Lower leg skin (tissue), 4 donors: ENCODE measurements at regions not wholly inside any gene's neighbourhood (a gene's known extent, or its start where the extent isn't known, plus 50 kb on each side); places are given as distances from the start of the nearest gene placed in this dataset.

Experiments
- DNase-seq, 2 donors: peaks; one replicate each; pipeline ENCODE4 v3.0.0-alpha.2; 2019; ENCODE audit warnings: low spot score in 2 of 2
- H3K4me3 ChIP-seq: fragments of 200-600 bp; sonication (generic); 2 replicates; pipeline ENCODE4 v1.5.1; 2017; ENCODE audit warnings: mild to moderate bottlenecking, low read depth; ENCODE audit not compliant: poor library complexity, severe bottlenecking
- POLR2A ChIP-seq, 2 donors: fragments of 450-650 bp; IDR thresholded peaks; one replicate each; pipeline ENCODE4 v1.6.1; 2016 to 2017; ENCODE audit warnings: antibody characterized with exemption in 2 of 2, mild to moderate bottlenecking in 1 of 2, moderate library complexity in 1 of 2
- WGBS, 2 donors: methylation state at CpG; one replicate each; pipeline ENCODE4 v1.1.5; 2018; 5-methylcytosine and 5-hydroxymethylcytosine counted together
- intact Hi-C: fragments of 100-400 bp; cut with DNase I; formaldehyde crosslinking; loops from one replicate; pipeline ENCODE4 v1.15.0; 2023; ENCODE audit warnings: low total_unique reads
- TF ChIP-seq, protein P1 (sequence below), 3 donors: fragments of 450-650 bp; IDR thresholded peaks; one replicate each; pipeline ENCODE4 v1.5.1; 2016; ENCODE audit warnings: antibody characterized with exemption in 3 of 3, mild to moderate bottlenecking in 3 of 3, moderate library complexity in 2 of 3

GRCh38 chr6:14051355-14051754 lies 66.2 kb upstream of the CD83 start:
- no peak overlapping the region for H3K4me3 ChIP-seq
- no peak for TF ChIP-seq POLR2A (IDR thresholded peaks at IDR 0.05)
- TF ChIP-seq, protein P1, sequence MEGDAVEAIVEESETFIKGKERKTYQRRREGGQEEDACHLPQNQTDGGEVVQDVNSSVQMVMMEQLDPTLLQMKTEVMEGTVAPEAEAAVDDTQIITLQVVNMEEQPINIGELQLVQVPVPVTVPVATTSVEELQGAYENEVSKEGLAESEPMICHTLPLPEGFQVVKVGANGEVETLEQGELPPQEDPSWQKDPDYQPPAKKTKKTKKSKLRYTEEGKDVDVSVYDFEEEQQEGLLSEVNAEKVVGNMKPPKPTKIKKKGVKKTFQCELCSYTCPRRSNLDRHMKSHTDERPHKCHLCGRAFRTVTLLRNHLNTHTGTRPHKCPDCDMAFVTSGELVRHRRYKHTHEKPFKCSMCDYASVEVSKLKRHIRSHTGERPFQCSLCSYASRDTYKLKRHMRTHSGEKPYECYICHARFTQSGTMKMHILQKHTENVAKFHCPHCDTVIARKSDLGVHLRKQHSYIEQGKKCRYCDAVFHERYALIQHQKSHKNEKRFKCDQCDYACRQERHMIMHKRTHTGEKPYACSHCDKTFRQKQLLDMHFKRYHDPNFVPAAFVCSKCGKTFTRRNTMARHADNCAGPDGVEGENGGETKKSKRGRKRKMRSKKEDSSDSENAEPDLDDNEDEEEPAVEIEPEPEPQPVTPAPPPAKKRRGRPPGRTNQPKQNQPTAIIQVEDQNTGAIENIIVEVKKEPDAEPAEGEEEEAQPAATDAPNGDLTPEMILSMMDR (IDR thresholded peaks at IDR 0.05) = no peak
- WGBS, 2 donors = 62% methylated on average over 2 of the region's 2 CpGs
- intact Hi-C loops = loop anchor here (10.0 kb wide), 1 partner anchor 137 kb away; no protein-coding TSS in a partner anchor
- DNase-seq = no peak

DNA sequence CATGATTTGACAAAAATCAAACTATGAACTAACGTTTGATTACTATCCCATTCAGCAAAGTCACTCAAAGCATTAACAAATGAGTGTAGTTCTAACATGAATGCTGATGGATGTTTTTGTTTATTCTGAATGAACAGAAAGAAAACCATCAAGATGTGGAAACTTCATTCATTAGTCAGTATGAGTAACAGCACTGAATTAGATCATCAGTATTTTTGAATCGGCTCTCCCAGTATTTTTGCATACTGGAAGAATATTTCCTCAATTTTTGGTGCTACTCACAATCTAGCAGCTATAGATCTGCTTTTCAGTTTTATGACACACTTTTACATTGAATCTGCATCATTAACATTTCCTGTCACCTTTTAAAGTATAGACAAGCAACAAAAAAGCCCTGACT lies 63.8 kb upstream of the CD83 start:
- intact Hi-C loops = loop anchor here (10.0 kb wide), 1 partner anchor 139 kb away; no protein-coding TSS in a partner anchor
- TF ChIP-seq, protein P1 (IDR thresholded peaks at IDR 0.05) = no peak
- TF ChIP-seq POLR2A (IDR thresholded peaks at IDR 0.05) = no peak
- no peak overlapping the region for H3K4me3 ChIP-seq
- no peak for DNase-seq
- 64 to 73% methylated on average over 2 of the region's 2 CpGs for WGBS, 2 donors

DNA sequence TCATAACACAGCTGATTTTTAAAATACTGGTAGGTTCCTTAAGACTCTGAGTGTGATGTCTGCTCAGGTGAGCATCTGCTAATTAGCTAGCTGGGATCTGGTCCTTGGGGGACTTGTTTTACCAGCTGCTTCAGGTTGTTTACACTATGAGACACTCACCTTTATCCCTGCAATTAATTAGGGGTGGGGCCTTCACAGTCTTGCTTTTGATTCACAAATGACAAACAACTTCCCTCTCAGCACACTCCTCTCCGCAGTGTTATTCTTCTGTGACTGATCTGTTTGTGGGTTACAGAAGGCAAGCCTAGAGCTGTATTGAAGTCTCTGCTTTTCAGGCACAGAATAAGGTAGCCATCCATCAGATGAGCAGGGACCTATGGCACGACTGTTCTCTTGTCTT lies 62.0 kb upstream of the CD83 start:
- no peak for DNase-seq
- no peak for TF ChIP-seq POLR2A (IDR thresholded peaks at IDR 0.05)
- TF ChIP-seq, protein P1 (IDR thresholded peaks at IDR 0.05) = no peak
- intact Hi-C loops = loop anchor here (10.0 kb wide), 1 partner anchor 141 kb away; no protein-coding TSS in a partner anchor
- WGBS, 2 donors = 48 to 56% methylated on average over 2 of the region's 2 CpGs
- no peak overlapping the region for H3K4me3 ChIP-seq

DNA sequence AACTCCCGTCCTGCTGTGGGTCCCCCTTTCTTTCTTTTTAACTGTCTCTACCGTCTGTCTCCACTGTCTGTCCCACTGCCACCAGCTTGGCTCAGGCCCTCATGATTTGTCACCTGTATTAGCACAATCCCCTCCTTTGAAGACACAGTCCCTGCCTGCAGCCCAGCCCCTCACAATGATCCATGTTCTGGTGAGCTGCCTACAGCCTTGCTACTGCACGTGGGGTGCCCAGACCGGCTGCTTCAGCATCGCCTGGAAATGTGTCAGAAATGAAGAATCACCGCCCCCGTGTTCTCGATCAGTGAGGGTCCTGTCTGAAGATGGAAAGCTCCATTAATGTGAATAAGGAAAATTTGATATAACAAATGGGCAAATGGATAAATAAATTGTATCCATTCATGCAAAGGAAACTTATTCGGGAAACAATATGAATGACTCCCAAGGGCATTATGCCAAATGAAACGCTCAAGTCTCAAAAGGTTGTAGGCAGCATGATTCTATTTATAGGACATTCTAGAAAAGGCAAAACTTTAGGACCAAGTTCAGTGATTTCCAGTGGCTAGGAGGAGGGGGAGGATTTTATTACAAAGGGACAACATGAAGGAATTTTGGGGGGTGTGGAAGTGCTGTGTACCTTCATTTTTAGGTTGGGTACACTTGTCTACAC lies 59.4 kb upstream of the CD83 start:
- intact Hi-C loops = loop anchor here (10.0 kb wide), 1 partner anchor 143 kb away; no protein-coding TSS in a partner anchor
- TF ChIP-seq POLR2A (IDR thresholded peaks at IDR 0.05) = no peak
- TF ChIP-seq, protein P1 (IDR thresholded peaks at IDR 0.05) = no peak
- DNase-seq = no peak
- 76 to 79% methylated on average over 10 of the region's 10 CpGs for WGBS, 2 donors
- no peak overlapping the region for H3K4me3 ChIP-seq

DNA sequence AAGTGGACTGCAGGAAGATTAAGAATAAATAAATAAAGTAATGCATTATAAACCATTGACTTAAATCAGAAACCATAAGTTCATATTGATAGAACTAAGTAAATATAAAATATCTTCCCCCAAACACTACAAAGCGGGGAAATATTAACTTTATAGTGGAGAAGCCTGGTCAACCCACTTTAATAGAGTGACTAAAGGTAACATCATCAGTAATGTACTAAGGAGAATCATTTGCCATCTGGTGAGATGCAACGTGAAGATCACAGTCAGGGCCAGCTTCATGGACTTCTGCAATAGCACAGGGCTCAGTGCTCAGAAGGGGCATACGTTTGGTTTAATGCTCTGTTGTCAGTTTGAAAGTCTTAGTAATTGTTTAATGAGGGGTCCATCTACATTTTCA lies 58.8 kb upstream of the CD83 start:
- intact Hi-C loops = loop anchor here (10.0 kb wide), 1 partner anchor 144 kb away; no protein-coding TSS in a partner anchor
- H3K4me3 ChIP-seq = no peak overlapping the region
- no peak for DNase-seq
- WGBS, 2 donors = 85% methylated on average over 3 of the region's 3 CpGs
- TF ChIP-seq, protein P1 (IDR thresholded peaks at IDR 0.05) = no peak
- TF ChIP-seq POLR2A (IDR thresholded peaks at IDR 0.05) = no peak
